ENCODE measurements at regions not wholly inside any gene's neighbourhood (a gene's known extent, or its start where the extent isn't known, plus 50 kb on each side); places are given as distances from the start of the nearest gene placed in this dataset.

GRCh38 chrY:12610861-12611260 is 90.2 kb upstream of the USP9Y start:
- TF ChIP-seq CTCF (conservative IDR thresholded peaks at IDR 0.05; ENCODE audit: low read length) (no peak), EZH2phosphoT487 (IDR thresholded peaks at IDR 0.05; ENCODE audit: borderline replicate concordance, low read depth, low read length) (no peak)
